Panc1 (cell line): ENCODE measurements at regions not wholly inside any gene's neighbourhood (a gene's known extent, or its start where the extent isn't known, plus 50 kb on each side); places are given as distances from the start of the nearest gene placed in this dataset.
"Not testable (repeated sequence)": the region's sequence is repeated elsewhere in the genome, so short reads cannot be mapped to it uniquely, and the experiment has no call there.

Source experiments
- ATAC-seq: fragments of 200-7000 bp; cut with Tn5 transposase; 2 replicates; pipeline ENCODE4 v1.9.1; 2020; ENCODE audit warnings: mild to moderate bottlenecking, moderate library complexity
- BruUV-seq: library from RNA; stranded (reverse); fragments of 400-500 nt; replicated peaks from 2 replicates; lab custom pipeline; 2021; lab: Mats Ljungman, UMichigan
- CTCF ChIA-PET: fragments of 300-600 bp; sonication (Branson Sonifier 250); formaldehyde crosslinking; loops from one replicate; lab custom pipeline; 2022; ENCODE audit warnings: antibody characterized with exemption; lab: Charles Lee
- POLR2A ChIA-PET: fragments of 300-600 bp; sonication (Branson Sonifier 250); formaldehyde crosslinking; loops from one replicate; lab custom pipeline; 2022; ENCODE audit warnings: antibody characterized with exemption; lab: Charles Lee
- DNase-seq: peaks from one replicate; pipeline ENCODE4 v3.0.0-alpha.2; 2010; ENCODE audit warnings: low read depth, low spot score
- H3K27ac ChIP-seq: 2 replicates; pipeline ENCODE4 v1.5.1; 2011; ENCODE audit warnings: mild to moderate bottlenecking, low read length, inconsistent platforms
- H3K27me3 ChIP-seq: fragments of 200-500 bp; sonication (Bioruptor generic); 2 replicates; pipeline ENCODE4 v1.6.0; 2014; ENCODE audit warnings: low read length, inconsistent platforms; ENCODE audit not compliant: control insufficient read depth, insufficient read depth
- H3K36me3 ChIP-seq: fragments of 200-500 bp; sonication (Bioruptor generic); 2 replicates; pipeline ENCODE4 v1.5.1; 2014; ENCODE audit warnings: inconsistent platforms, mild to moderate bottlenecking, low read length, moderate library complexity; ENCODE audit not compliant: control insufficient read depth, insufficient read depth
- H3K4me1 ChIP-seq: 2 replicates; pipeline ENCODE4 v1.5.1; 2011; ENCODE audit warnings: inconsistent platforms, mild to moderate bottlenecking, low read length, moderate library complexity; ENCODE audit not compliant: control insufficient read depth, insufficient read depth
- H3K4me3 ChIP-seq, 2 experiments: 2 replicates each; pipeline ENCODE4 v1.5.1; 2011 to 2012; ENCODE audit warnings: low read depth in 2 of 2, low read length in 2 of 2, mild to moderate bottlenecking in 2 of 2, inconsistent platforms in 1 of 2, moderate library complexity in 1 of 2
- H3K9me3 ChIP-seq: fragments of 200-500 bp; sonication (Bioruptor generic); 2 replicates; pipeline ENCODE4 v1.5.1; 2014; ENCODE audit warnings: low read depth, mild to moderate bottlenecking, inconsistent platforms, low read length, moderate library complexity; ENCODE audit not compliant: control insufficient read depth, insufficient read depth
- POLR2AphosphoS5 ChIP-seq: IDR thresholded peaks from 2 replicates; pipeline ENCODE4 v1.6.1; 2012; ENCODE audit warnings: mild to moderate bottlenecking, low read depth, low read length, moderate library complexity
- SIN3A ChIP-seq: IDR thresholded peaks from 2 replicates; pipeline ENCODE4 v1.6.1; 2012; ENCODE audit warnings: low read depth, mild to moderate bottlenecking, low read length, moderate library complexity, borderline replicate concordance; ENCODE audit not compliant: insufficient read depth
- TCF7L2 ChIP-seq: IDR thresholded peaks from 2 replicates; pipeline ENCODE4 v1.6.1; 2011; ENCODE audit warnings: mild to moderate bottlenecking, low read depth, low read length, inconsistent platforms
- in situ Hi-C: cut with HindIII; loops from 2 replicates; pipeline ENCODE4 v1.10.0; 2016; ENCODE audit warnings: low sequenced_read_pairs, low pct_unique_long_range_greater_than_20kb
- intact Hi-C: fragments of 100-400 bp; cut with micrococcal nuclease; formaldehyde crosslinking; loops from one replicate; pipeline ENCODE4 v1.10.0; 2022; ENCODE audit not compliant: unreplicated experiment
- TF ChIP-seq, protein P1 (sequence below), 2 experiments: IDR thresholded peaks; 2 replicates each; pipeline ENCODE4 v1.6.1; 2011 to 2012; ENCODE audit warnings: low read depth in 2 of 2, control low read depth in 1 of 2, low read length in 1 of 2, mild to moderate bottlenecking in 1 of 2, moderate library complexity in 1 of 2; ENCODE audit not compliant: insufficient read depth in 1 of 2
- TF ChIP-seq, protein P2 (sequence below): fragments of 450-650 bp; IDR thresholded peaks from 2 replicates; pipeline ENCODE4 v1.5.1; 2017; ENCODE audit warnings: mild to moderate bottlenecking

DNA sequence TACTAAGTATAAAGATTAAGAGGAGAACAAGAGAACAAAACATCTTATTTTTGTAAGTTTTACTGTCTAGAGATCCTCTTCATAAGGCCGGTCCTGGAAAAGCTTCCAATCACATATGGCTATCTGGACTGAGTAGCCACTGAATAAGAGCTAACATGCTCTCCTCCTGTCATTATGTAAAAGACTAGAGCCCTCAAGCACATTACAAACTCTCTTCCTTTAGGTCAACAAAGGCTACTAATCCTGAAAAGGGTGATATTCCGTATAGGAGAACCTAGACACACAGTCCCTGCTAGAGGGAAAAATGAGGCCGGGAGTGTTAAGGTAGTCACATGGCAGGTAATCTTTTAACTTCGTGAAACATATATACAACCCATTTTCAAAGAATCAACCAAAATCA, 665.6 kb downstream of the EFNA5 start:
- no peaks in the 10 kb centered on the region for H3K4me1 ChIP-seq
- H3K4me3 ChIP-seq, result no peak overlapping the region
- intact Hi-C loops (no loop called here), in situ Hi-C loops (no loop called here)
- CTCF ChIA-PET, result no interaction called here
- no TSS peak for BruUV-seq
- H3K36me3 ChIP-seq, result no peaks in the 10 kb centered on the region
- no peaks in the 10 kb centered on the region for H3K27me3 ChIP-seq
- DNase-seq (no peak), ATAC-seq (no peak)
- POLR2A ChIA-PET, result no interaction called here
- no peak overlapping the region for H3K27ac ChIP-seq
- H3K9me3 ChIP-seq, result no peaks in the 10 kb centered on the region
- TF ChIP-seq TCF7L2 (no peak), POLR2AphosphoS5 (no peak), SIN3A (no peak)
- TF ChIP-seq, protein P1, sequence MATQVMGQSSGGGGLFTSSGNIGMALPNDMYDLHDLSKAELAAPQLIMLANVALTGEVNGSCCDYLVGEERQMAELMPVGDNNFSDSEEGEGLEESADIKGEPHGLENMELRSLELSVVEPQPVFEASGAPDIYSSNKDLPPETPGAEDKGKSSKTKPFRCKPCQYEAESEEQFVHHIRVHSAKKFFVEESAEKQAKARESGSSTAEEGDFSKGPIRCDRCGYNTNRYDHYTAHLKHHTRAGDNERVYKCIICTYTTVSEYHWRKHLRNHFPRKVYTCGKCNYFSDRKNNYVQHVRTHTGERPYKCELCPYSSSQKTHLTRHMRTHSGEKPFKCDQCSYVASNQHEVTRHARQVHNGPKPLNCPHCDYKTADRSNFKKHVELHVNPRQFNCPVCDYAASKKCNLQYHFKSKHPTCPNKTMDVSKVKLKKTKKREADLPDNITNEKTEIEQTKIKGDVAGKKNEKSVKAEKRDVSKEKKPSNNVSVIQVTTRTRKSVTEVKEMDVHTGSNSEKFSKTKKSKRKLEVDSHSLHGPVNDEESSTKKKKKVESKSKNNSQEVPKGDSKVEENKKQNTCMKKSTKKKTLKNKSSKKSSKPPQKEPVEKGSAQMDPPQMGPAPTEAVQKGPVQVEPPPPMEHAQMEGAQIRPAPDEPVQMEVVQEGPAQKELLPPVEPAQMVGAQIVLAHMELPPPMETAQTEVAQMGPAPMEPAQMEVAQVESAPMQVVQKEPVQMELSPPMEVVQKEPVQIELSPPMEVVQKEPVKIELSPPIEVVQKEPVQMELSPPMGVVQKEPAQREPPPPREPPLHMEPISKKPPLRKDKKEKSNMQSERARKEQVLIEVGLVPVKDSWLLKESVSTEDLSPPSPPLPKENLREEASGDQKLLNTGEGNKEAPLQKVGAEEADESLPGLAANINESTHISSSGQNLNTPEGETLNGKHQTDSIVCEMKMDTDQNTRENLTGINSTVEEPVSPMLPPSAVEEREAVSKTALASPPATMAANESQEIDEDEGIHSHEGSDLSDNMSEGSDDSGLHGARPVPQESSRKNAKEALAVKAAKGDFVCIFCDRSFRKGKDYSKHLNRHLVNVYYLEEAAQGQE (IDR thresholded peaks at IDR 0.05; ENCODE audit: insufficient read depth in 1 of 2, low read depth in 2 of 2, low read length in 1 of 2), result no peak
- TF ChIP-seq, protein P2, sequence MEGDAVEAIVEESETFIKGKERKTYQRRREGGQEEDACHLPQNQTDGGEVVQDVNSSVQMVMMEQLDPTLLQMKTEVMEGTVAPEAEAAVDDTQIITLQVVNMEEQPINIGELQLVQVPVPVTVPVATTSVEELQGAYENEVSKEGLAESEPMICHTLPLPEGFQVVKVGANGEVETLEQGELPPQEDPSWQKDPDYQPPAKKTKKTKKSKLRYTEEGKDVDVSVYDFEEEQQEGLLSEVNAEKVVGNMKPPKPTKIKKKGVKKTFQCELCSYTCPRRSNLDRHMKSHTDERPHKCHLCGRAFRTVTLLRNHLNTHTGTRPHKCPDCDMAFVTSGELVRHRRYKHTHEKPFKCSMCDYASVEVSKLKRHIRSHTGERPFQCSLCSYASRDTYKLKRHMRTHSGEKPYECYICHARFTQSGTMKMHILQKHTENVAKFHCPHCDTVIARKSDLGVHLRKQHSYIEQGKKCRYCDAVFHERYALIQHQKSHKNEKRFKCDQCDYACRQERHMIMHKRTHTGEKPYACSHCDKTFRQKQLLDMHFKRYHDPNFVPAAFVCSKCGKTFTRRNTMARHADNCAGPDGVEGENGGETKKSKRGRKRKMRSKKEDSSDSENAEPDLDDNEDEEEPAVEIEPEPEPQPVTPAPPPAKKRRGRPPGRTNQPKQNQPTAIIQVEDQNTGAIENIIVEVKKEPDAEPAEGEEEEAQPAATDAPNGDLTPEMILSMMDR, result no peak

DNA sequence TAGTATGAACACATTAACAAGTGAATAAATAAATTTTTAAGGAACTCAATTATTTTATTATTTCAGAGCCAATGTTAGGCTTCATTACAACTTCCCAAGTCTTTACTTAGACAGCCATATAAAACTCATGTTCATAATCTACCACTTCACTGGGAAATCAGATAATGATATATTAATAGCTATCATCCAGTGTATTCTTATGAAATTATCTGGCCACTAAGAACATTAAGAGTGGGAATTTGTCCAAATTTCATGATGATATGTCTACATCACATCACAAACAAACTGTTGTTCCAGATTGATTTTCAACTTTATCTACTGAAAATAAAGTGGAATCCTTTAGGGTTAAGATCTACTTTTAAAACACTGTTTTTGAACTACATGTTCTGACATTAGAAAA, 668.6 kb downstream of the EFNA5 start:
- ChIA-PET POLR2A (no interaction called here), CTCF (no interaction called here)
- ATAC-seq (no peak), DNase-seq (no peak)
- Histone ChIP-seq H3K27me3 (no peaks in the 10 kb centered on the region), H3K27ac (no peak overlapping the region), H3K4me3 (no peak overlapping the region), H3K4me1 (no peaks in the 10 kb centered on the region), H3K9me3 (no peaks in the 10 kb centered on the region), H3K36me3 (no peaks in the 10 kb centered on the region)
- TF ChIP-seq, protein P2, result no peak
- TF ChIP-seq, protein P1 (IDR thresholded peaks at IDR 0.05; ENCODE audit: insufficient read depth in 1 of 2, low read depth in 2 of 2, low read length in 1 of 2), result no peak
- intact Hi-C loops (no loop called here), in situ Hi-C loops (no loop called here)
- BruUV-seq, result no TSS peak

DNA sequence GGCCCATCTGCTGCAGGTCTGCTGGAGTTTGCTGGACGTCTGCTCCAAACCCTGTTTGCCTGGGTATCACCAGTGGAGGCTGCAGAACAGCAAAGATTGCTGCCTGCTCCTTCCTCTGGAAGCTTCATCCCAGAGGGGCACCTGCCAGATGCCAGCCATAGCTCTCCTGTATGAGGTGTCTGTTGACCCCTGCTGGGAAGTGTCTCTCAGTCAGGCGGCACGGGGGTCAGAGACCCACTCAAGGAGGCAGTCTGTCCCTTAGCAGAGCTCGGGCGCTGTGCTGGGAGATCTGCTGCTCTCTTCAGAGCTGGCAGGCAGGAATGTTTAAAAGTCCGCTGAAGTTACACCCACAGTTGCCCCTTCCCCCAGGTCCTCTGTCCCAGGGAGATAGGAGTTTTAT, 671.2 kb downstream of the EFNA5 start:
- H3K36me3 ChIP-seq, intact Hi-C loops, CTCF ChIA-PET, H3K9me3 ChIP-seq, POLR2A ChIA-PET, in situ Hi-C loops, H3K4me3 ChIP-seq, H3K4me1 ChIP-seq, DNase-seq, ATAC-seq, H3K27me3 ChIP-seq, H3K27ac ChIP-seq, BruUV-seq: not testable (repeated sequence)
